Fibroblast of pulmonary artery (primary cell): ENCODE measurements at regions not wholly inside any gene's neighbourhood (a gene's known extent, or its start where the extent isn't known, plus 50 kb on each side); places are given as distances from the start of the nearest gene placed in this dataset.

ENCODE experiments used
- DNase-seq: peaks from one replicate; pipeline ENCODE4 v3.0.0-alpha.2; 2010; ENCODE audit warnings: low read depth
- H3K4me3 ChIP-seq: replicated peaks from 2 replicates; pipeline ENCODE4 v1.5.1; 2011; ENCODE audit warnings: low read depth, mild to moderate bottlenecking, control low read depth, low read length, moderate library complexity
- TF ChIP-seq, protein P1 (sequence below): IDR thresholded peaks from 2 replicates; pipeline ENCODE4 v1.5.1; 2011; ENCODE audit warnings: mild to moderate bottlenecking, control low read depth, low read length, inconsistent platforms; ENCODE audit errors: missing control alignments

DNA sequence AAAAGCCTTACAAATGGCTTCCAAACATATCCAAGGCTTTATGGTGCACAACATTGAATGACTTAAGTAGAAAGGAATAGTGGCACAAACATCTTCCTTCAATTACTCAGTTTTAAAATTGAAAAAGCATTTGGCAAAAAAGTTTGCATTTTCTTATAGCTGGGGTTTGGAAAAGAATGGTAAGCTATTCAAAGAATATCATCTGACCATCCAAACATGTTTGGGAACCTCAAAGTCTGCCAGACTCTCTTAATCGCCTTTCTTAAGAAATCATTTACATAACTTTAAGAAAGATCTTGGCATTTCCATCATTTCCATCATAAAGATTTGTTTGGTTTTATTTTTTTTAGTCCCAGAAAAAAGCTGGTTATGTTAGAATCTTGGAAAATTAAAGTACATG is 210.1 kb upstream of the PELI2 start:
- no peak for DNase-seq
- TF ChIP-seq, protein P1, sequence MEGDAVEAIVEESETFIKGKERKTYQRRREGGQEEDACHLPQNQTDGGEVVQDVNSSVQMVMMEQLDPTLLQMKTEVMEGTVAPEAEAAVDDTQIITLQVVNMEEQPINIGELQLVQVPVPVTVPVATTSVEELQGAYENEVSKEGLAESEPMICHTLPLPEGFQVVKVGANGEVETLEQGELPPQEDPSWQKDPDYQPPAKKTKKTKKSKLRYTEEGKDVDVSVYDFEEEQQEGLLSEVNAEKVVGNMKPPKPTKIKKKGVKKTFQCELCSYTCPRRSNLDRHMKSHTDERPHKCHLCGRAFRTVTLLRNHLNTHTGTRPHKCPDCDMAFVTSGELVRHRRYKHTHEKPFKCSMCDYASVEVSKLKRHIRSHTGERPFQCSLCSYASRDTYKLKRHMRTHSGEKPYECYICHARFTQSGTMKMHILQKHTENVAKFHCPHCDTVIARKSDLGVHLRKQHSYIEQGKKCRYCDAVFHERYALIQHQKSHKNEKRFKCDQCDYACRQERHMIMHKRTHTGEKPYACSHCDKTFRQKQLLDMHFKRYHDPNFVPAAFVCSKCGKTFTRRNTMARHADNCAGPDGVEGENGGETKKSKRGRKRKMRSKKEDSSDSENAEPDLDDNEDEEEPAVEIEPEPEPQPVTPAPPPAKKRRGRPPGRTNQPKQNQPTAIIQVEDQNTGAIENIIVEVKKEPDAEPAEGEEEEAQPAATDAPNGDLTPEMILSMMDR: no peak
- no peak overlapping the region for H3K4me3 ChIP-seq

DNA sequence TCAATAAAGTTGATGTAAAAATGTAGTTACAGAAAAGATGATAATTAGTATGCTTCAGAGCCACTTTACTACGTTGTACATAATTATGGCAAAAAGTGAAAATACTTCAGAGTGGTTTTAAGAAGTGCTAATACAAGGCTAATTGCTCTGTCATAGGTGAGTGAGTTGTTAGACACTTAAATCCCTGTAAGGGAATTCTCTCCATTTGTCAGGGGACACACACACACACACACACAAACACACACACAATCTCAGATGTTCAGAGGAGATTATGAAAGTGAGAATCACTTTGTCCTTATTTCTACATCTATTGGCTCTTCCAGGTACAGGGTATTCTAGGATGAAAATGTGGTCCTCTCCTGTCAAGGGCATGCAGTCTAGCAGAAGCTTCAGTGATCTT is 208.3 kb upstream of the PELI2 start:
- no peak for DNase-seq
- TF ChIP-seq, protein P1: no peak
- no peak overlapping the region for H3K4me3 ChIP-seq

DNA sequence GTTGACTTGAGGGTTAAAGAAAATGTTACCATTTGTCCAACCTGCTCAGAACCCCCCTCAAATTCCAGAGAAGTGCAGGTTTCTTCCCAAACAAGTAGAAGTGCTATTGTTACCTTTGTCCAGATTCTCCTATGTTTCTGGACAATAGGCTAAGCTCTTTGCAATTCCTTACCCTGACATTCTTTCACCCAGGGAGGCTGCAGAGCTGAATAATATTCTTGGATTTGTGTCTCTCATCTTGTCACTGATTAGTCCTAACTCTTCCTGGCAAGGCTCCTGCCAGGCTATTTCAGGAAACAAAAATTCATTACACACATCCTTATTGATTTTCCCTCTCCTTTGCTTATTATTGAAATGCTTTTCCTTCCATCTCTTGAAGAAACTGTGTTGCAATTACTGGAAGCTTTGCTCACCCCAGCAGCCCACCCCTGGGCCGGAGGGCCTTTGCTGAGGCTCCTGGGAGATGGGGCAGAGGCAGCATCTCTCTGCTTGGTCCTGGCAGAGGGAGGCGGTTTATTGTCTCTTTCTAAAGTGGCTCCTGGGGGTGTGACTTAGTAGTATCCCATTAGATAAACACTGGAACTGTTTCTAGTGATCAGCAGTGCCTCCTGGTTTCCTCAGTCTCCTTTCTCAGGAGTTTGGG is 207.5 kb upstream of the PELI2 start:
- TF ChIP-seq, protein P1: no peak
- no peak overlapping the region for H3K4me3 ChIP-seq
- no peak for DNase-seq

DNA sequence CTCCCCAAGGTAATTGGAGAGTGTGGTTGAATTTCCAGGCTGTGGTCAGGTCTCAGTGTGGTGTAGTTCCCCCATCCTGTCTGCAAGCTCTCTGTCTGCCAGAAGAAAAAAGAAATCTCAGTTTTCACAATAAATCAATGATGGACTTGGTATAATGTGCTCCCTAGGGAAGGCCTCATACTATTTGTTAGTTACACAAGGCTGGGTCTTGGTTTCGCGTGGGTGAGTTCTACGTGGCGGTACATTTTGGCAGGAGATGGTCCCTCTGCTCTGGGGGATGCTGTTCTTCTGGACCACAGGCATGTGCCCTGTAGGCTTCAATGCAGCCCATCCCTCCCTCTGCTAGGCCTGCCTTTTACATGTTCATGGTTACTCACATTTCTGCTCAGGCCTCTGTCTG is 206.4 kb upstream of the PELI2 start:
- TF ChIP-seq, protein P1: no peak
- no peak overlapping the region for H3K4me3 ChIP-seq
- DNase-seq: no peak

DNA sequence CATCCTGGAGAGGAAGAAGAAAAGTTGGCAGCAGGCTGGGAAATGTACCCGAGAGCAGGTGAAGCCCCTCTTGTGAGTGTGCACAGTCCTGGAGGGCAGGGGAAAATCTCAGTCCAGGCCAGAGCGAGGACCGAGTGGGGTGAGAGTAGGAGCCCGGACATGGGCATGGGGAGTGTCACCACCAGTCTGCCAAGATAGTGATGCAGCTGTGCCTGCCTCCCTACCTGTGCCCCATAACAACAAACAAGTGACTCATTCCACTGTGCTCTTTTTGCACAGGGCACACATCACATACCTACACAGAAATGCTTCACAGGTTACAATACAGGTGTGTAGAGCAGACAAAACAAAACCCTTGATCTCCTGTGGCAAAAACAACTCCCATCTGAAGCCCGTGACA is 205.9 kb upstream of the PELI2 start:
- H3K4me3 ChIP-seq: no peak overlapping the region
- TF ChIP-seq, protein P1: no peak
- DNase-seq: no peak

DNA sequence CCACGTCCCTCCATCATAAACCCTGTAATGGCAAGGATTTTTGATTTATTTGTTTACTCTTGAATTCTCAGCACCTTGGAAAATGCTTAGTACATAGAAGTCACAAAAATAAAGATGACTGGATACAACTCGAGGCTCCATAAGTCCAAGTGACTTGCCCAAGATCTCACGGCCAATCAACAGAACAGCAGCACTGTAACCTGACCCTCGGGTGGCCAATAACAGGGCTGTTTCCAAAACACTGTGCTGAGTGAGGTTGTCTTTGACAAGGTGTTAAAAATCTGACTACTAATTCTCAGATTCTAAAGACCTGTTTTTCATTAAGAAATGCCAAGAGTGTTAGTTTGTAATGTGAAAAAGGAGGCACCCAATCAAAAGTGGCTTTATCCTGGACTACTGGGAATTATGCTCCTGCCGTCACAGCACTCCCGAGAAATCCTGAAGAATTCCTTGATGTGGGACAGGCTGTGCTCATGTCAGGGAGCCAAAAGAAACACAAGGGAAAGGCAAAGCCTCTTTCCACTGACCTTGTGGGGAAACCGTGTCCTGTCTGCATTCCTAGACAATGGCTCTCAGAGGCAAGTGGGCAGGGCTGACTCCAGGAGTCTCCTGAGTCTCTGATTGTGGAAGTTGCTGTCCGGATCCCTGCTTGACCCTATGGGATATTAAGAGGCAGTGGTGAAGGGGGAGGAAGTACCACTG is 204.7 kb upstream of the PELI2 start:
- peak; percentile 78 for DNase-seq
- TF ChIP-seq, protein P1: no peak
- no peak overlapping the region for H3K4me3 ChIP-seq

DNA sequence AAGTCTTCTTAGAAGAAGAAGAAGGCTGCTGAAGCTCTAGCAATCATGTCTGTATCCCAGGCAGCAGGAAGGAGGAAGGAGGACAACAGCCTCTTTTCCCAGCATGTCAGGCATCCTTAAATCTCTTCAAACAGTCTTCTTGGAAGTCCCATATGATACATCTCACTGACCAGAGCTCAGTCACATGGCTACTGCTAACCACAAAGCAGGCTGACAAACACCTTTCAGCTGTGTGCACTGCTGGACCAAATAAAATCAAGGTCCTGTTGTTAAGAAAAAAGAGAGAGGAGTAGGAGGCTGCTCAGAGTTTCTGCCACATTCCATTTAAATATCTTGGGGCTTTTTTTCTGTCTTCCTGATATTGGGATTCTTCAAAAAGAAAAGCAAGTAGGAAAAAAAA is 203.4 kb upstream of the PELI2 start:
- H3K4me3 ChIP-seq: no peak overlapping the region
- DNase-seq: peak; percentile 36
- TF ChIP-seq, protein P1: no peak
